ENCODE measurements at regions not wholly inside any gene's neighbourhood (a gene's known extent, or its start where the extent isn't known, plus 50 kb on each side); places are given as distances from the start of the nearest gene placed in this dataset.

GRCh38 chr11:15697437-15698236 lies 582.9 kb downstream of the INSC start:
- Mint-ChIP-seq H3K27ac (no peak overlapping the region), H3K9me3 (no peaks in the 10 kb centered on the region), H3K36me3 (no peaks in the 10 kb centered on the region), H3K4me3 (no peak overlapping the region), H3K4me1 (no peaks in the 10 kb centered on the region), H3K27me3 (ENCODE audit: low read depth) (peaks cover 8% of the 10 kb centered on the region)
- no peak for DNase-seq (ENCODE audit: low spot score in 2 of 2, unreplicated experiment in 2 of 2)
- TF ChIP-seq CTCF (IDR thresholded peaks at IDR 0.05; ENCODE audit: unreplicated experiment) = no peak

- peaks cover 8% of the 10 kb centered on the region for H3K27me3 Mint-ChIP-seq (ENCODE audit: low read depth)
- DNase-seq (ENCODE audit: low spot score in 2 of 2, unreplicated experiment in 2 of 2) = no peak
- H3K27ac Mint-ChIP-seq = no peak overlapping the region
- no peaks in the 10 kb centered on the region for H3K4me1 Mint-ChIP-seq
- no peaks in the 10 kb centered on the region for H3K9me3 Mint-ChIP-seq
- no peak for TF ChIP-seq CTCF (IDR thresholded peaks at IDR 0.05; ENCODE audit: unreplicated experiment)
- no peak overlapping the region for H3K4me3 Mint-ChIP-seq
- H3K36me3 Mint-ChIP-seq = no peaks in the 10 kb centered on the region
Measured at GRCh38 chr11:15698855-15699254, 584.1 kb downstream of the INSC start.

DNA sequence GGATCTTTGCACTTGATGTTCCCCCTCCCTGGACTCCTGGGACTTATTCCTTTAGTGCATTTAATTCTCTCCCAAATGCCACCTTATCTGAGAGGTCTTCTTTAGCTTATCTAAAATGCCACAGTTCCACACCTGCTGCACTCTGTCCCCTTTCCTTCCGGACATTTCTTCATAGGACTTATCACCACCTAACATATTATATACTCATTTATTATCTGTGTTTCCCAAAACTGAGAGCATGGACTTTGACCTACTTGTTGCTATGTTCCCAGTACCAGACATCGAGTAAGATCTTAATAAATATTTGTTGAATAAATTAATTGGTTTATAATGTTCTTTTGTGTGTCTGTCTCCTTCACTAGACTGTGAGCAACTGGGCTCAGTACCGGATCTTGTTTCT lies 585.3 kb downstream of the INSC start:
- Mint-ChIP-seq H3K4me3 (no peak overlapping the region), H3K36me3 (no peaks in the 10 kb centered on the region), H3K27me3 (ENCODE audit: low read depth) (peaks cover 8% of the 10 kb centered on the region), H3K27ac (no peak overlapping the region), H3K4me1 (no peaks in the 10 kb centered on the region), H3K9me3 (no peaks in the 10 kb centered on the region)
- no peak for DNase-seq (ENCODE audit: low spot score in 2 of 2, unreplicated experiment in 2 of 2)
- no peak for TF ChIP-seq CTCF (IDR thresholded peaks at IDR 0.05; ENCODE audit: unreplicated experiment)

GRCh38 chr11:15700456-15700855 lies 585.7 kb downstream of the INSC start:
- no peak for DNase-seq (ENCODE audit: low spot score in 2 of 2, unreplicated experiment in 2 of 2)
- no peaks in the 10 kb centered on the region for H3K9me3 Mint-ChIP-seq
- H3K36me3 Mint-ChIP-seq = no peaks in the 10 kb centered on the region
- no peak overlapping the region for H3K4me3 Mint-ChIP-seq
- H3K27ac Mint-ChIP-seq = no peak overlapping the region
- no peaks in the 10 kb centered on the region for H3K4me1 Mint-ChIP-seq
- TF ChIP-seq CTCF (IDR thresholded peaks at IDR 0.05; ENCODE audit: unreplicated experiment) = no peak
- peaks cover 8% of the 10 kb centered on the region for H3K27me3 Mint-ChIP-seq (ENCODE audit: low read depth)

DNA sequence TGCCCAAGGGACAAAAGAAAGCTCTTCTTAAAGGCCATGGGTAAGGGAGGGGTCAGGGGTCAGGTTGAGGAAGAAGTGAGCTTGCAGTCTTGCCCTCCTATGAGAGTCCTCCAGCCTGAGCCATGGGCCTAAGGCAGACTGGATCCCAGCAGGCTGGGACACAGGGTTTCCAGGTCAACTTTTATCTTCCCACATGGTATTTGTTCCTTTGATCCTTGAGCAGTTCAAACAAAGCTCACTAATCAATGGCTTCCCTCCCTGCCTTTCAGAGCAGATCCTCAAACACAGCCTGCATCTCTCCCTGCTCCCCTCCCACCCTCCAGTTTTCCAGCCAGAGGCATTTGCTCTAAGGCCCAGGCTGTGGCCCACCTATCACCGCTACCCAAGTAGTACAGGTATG lies 589.3 kb downstream of the INSC start:
- Mint-ChIP-seq H3K4me1 (no peaks in the 10 kb centered on the region), H3K27ac (no peak overlapping the region), H3K9me3 (peaks cover under 1% of the 10 kb centered on the region), H3K36me3 (no peaks in the 10 kb centered on the region), H3K4me3 (no peak overlapping the region), H3K27me3 (ENCODE audit: low read depth) (peaks cover 8% of the 10 kb centered on the region)
- no peak for DNase-seq (ENCODE audit: low spot score in 2 of 2, unreplicated experiment in 2 of 2)
- no peak for TF ChIP-seq CTCF (IDR thresholded peaks at IDR 0.05; ENCODE audit: unreplicated experiment)
